SK-N-SH (cell line): ENCODE measurements at regions not wholly inside any gene's neighbourhood (a gene's known extent, or its start where the extent isn't known, plus 50 kb on each side); places are given as distances from the start of the nearest gene placed in this dataset.
A peak's percentile ranks its signal among the peaks of the same experiment; 100 is the strongest.

Source experiments
- ELF1 ChIP-seq: IDR thresholded peaks from 2 replicates; pipeline ENCODE4 v1.4.0; 2012
- EZH2phosphoT487 ChIP-seq: fragments of 200-600 bp; sonication (generic); IDR thresholded peaks from 2 replicates; pipeline ENCODE4 v1.6.1; 2017; ENCODE audit warnings: low read depth, mixed run types, mild to moderate bottlenecking, antibody characterized with exemption, moderate library complexity, borderline replicate concordance
- FOXJ3 ChIP-seq: sonication (generic); formaldehyde crosslinking; IDR thresholded peaks from 2 replicates; pipeline ENCODE4 v1.5.1; 2020; ENCODE audit warnings: mild to moderate bottlenecking, missing genetic modification reagents
- GABPA ChIP-seq: IDR thresholded peaks from 2 replicates; pipeline ENCODE4 v1.4.0; 2012; ENCODE audit warnings: low read depth, mild to moderate bottlenecking
- IRF3 ChIP-seq: fragments of 150-350 bp; IDR thresholded peaks from 2 replicates; pipeline ENCODE4 v1.6.1; 2016; ENCODE audit warnings: mild to moderate bottlenecking, low read depth, low read length
- JUND ChIP-seq: IDR thresholded peaks from 2 replicates; pipeline ENCODE4 v1.4.0; 2012
- NFIC ChIP-seq: IDR thresholded peaks from 2 replicates; pipeline ENCODE4 v1.4.0; 2012; ENCODE audit warnings: borderline replicate concordance
- RAD21 ChIP-seq: IDR thresholded peaks from 2 replicates; pipeline ENCODE4 v1.6.1; 2012; ENCODE audit warnings: mild to moderate bottlenecking, low read length
- RCOR1 ChIP-seq: fragments of 150-350 bp; IDR thresholded peaks from 2 replicates; pipeline ENCODE4 v1.6.1; 2017; ENCODE audit warnings: antibody characterized with exemption, low read length
- RFX5 ChIP-seq: IDR thresholded peaks from 2 replicates; pipeline ENCODE4 v1.6.1; 2012; ENCODE audit warnings: mild to moderate bottlenecking, improper control_type of control experiment, low read length
- RXRA ChIP-seq: IDR thresholded peaks from 2 replicates; pipeline ENCODE4 v1.4.0; 2012; ENCODE audit warnings: low read depth, mild to moderate bottlenecking, borderline replicate concordance
- SIN3A ChIP-seq: IDR thresholded peaks from 2 replicates; pipeline ENCODE4 v1.6.1; 2012; ENCODE audit warnings: low read depth, mild to moderate bottlenecking, low read length, moderate library complexity, borderline replicate concordance
- TEAD4 ChIP-seq: IDR thresholded peaks from 2 replicates; pipeline ENCODE4 v1.4.0; 2012; ENCODE audit warnings: mild to moderate bottlenecking, borderline replicate concordance; ENCODE audit not compliant: insufficient read depth
- YY1 ChIP-seq: IDR thresholded peaks from 2 replicates; pipeline ENCODE4 v1.4.0; 2012; ENCODE audit warnings: low read depth, mild to moderate bottlenecking
- ZBTB33 ChIP-seq: IDR thresholded peaks from 2 replicates; pipeline ENCODE4 v1.4.0; 2012; ENCODE audit warnings: low read depth, borderline replicate concordance
- TF ChIP-seq, protein P1 (sequence below): IDR thresholded peaks from 2 replicates; pipeline ENCODE4 v1.6.1; 2012; ENCODE audit warnings: mild to moderate bottlenecking, low read depth, low read length, moderate library complexity
- TF ChIP-seq, protein P2 (sequence below): IDR thresholded peaks from 2 replicates; pipeline ENCODE4 v1.4.0; 2012; ENCODE audit warnings: low read depth

DNA sequence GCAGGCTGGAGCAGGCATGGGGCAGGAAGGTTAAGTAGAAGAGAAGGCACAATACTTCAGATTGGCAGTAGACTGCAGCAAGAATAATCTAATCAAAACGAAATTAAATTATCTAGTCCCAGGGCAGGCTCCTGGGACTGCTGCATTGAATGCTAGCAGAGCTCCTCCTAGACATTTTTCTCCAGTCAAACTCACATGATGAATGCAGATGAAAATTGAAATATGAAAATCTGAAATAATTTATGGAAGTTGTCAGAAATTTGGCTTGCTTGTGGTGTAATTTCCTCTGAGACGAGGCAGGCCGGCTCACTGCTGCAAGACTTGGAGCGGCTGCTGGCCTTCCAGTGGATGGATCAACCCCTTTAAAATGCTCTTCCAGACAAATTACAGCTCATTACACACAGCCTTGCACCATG, 78.0 kb upstream of the TMEM33 start (continued):
- TF ChIP-seq SIN3A (no peak), ELF1 (no peak), IRF3 (no peak), RXRA (no peak), TEAD4 (no peak), RAD21 (peak; percentile 32), FOXJ3 (0 out of 2 replicates have a peak, but pooled peaks have one; percentile 38), RFX5 (peak; percentile 37; the same call in 1 of the 2 replicates), ZBTB33 (no peak), GABPA (no peak), RCOR1 (peak; percentile 89), NFIC (peak; percentile 32; the same call in 1 of the 2 replicates), JUND (no peak), YY1 (no peak), EZH2phosphoT487 (no peak)
- TF ChIP-seq, protein P1, sequence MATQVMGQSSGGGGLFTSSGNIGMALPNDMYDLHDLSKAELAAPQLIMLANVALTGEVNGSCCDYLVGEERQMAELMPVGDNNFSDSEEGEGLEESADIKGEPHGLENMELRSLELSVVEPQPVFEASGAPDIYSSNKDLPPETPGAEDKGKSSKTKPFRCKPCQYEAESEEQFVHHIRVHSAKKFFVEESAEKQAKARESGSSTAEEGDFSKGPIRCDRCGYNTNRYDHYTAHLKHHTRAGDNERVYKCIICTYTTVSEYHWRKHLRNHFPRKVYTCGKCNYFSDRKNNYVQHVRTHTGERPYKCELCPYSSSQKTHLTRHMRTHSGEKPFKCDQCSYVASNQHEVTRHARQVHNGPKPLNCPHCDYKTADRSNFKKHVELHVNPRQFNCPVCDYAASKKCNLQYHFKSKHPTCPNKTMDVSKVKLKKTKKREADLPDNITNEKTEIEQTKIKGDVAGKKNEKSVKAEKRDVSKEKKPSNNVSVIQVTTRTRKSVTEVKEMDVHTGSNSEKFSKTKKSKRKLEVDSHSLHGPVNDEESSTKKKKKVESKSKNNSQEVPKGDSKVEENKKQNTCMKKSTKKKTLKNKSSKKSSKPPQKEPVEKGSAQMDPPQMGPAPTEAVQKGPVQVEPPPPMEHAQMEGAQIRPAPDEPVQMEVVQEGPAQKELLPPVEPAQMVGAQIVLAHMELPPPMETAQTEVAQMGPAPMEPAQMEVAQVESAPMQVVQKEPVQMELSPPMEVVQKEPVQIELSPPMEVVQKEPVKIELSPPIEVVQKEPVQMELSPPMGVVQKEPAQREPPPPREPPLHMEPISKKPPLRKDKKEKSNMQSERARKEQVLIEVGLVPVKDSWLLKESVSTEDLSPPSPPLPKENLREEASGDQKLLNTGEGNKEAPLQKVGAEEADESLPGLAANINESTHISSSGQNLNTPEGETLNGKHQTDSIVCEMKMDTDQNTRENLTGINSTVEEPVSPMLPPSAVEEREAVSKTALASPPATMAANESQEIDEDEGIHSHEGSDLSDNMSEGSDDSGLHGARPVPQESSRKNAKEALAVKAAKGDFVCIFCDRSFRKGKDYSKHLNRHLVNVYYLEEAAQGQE = no peak
- TF ChIP-seq, protein P2, sequence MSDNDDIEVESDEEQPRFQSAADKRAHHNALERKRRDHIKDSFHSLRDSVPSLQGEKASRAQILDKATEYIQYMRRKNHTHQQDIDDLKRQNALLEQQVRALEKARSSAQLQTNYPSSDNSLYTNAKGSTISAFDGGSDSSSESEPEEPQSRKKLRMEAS = no peak
